GM19023 (cell line): ENCODE measurements at regions not wholly inside any gene's neighbourhood (a gene's known extent, or its start where the extent isn't known, plus 50 kb on each side); places are given as distances from the start of the nearest gene placed in this dataset.
"Not testable (repeated sequence)": the region's sequence is repeated elsewhere in the genome, so short reads cannot be mapped to it uniquely, and the experiment has no call there.

ENCODE experiments used
- ATAC-seq: cut with Tn5 transposase; IDR thresholded peaks from one replicate; pipeline ENCODE4 v1.9.1; 2021; ENCODE audit warnings: mild to moderate bottlenecking, moderate library complexity; ENCODE audit not compliant: unreplicated experiment

GRCh38 chr7:17044396-17044795 lies 162.6 kb upstream of the AGR3 start:
- ATAC-seq = no peak

GRCh38 chr7:17044861-17045260 lies 163.1 kb upstream of the AGR3 start:
- no peak for ATAC-seq

GRCh38 chr7:17046259-17046658 lies 164.5 kb upstream of the AGR3 start:
- no peak for ATAC-seq

GRCh38 chr7:17046666-17047065 lies 164.9 kb upstream of the AGR3 start:
- ATAC-seq = no peak

GRCh38 chr7:17053164-17053563 lies 171.4 kb upstream of the AGR3 start:
- not testable (repeated sequence) for ATAC-seq

GRCh38 chr7:17054206-17054605 lies 172.4 kb upstream of the AGR3 start:
- ATAC-seq = no peak

GRCh38 chr7:17054836-17055235 lies 173.1 kb upstream of the AGR3 start:
- ATAC-seq = no peak

- no peak for ATAC-seq
These were observed 173.8 kb upstream of the AGR3 start for GRCh38 chr7:17055596-17055995.

GRCh38 chr7:17056491-17057142 lies 174.8 kb upstream of the AGR3 start:
- no peak for ATAC-seq

GRCh38 chr7:17057143-17057509 lies 175.3 kb upstream of the AGR3 start:
- ATAC-seq = no peak

GRCh38 chr7:17058568-17058967 lies 176.8 kb upstream of the AGR3 start:
- no peak for ATAC-seq

GRCh38 chr7:17060051-17060450 lies 178.3 kb upstream of the AGR3 start:
- no peak for ATAC-seq

- ATAC-seq = no peak
These were observed 179.7 kb upstream of the AGR3 start for GRCh38 chr7:17061443-17061842.

GRCh38 chr7:17062151-17063044 lies 180.6 kb upstream of the AGR3 start:
- peak; percentile 74 for ATAC-seq

- ATAC-seq = no peak
These were observed 181.2 kb upstream of the AGR3 start for GRCh38 chr7:17063045-17063383.

- ATAC-seq = no peak
These were observed 185.9 kb upstream of the AGR3 start for GRCh38 chr7:17067691-17068090.

GRCh38 chr7:17069146-17069545 lies 187.4 kb upstream of the AGR3 start:
- ATAC-seq = peak; percentile 44

- ATAC-seq = no peak
These were observed 188.5 kb upstream of the AGR3 start for GRCh38 chr7:17070231-17070708.

GRCh38 chr7:17071866-17072265 lies 190.1 kb upstream of the AGR3 start:
- peak; percentile 75 for ATAC-seq

- no peak for ATAC-seq
These were observed 193.9 kb upstream of the AGR3 start for GRCh38 chr7:17075601-17076255.

GRCh38 chr7:17078298-17078697 lies 196.5 kb upstream of the AGR3 start:
- no peak for ATAC-seq
